Neuronal stem cell (in vitro differentiated cells): ENCODE measurements at regions not wholly inside any gene's neighbourhood (a gene's known extent, or its start where the extent isn't known, plus 50 kb on each side); places are given as distances from the start of the nearest gene placed in this dataset.

ENCODE experiments used
- DNase-seq: peaks from one replicate; pipeline ENCODE4 v3.0.0-alpha.2; 2013; ENCODE audit warnings: low spot score
- H2AFZ ChIP-seq: one replicate; pipeline ENCODE4 v1.6.1; 2013; ENCODE audit warnings: mild to moderate bottlenecking, low read length, inconsistent platforms
- H2AK5ac ChIP-seq: 2 replicates; pipeline ENCODE4 v1.6.1; 2013; ENCODE audit warnings: low read depth, mild to moderate bottlenecking, inconsistent platforms, low read length, moderate library complexity, mixed read lengths
- H2BK120ac ChIP-seq: 2 replicates; pipeline ENCODE4 v1.6.1; 2013; ENCODE audit warnings: low read depth, mild to moderate bottlenecking, inconsistent platforms, low read length, moderate library complexity, mixed read lengths
- H2BK12ac ChIP-seq: one replicate; pipeline ENCODE4 v1.6.1; 2013; ENCODE audit warnings: low read length, inconsistent platforms
- H2BK15ac ChIP-seq: 2 replicates; pipeline ENCODE4 v1.6.1; 2013; ENCODE audit warnings: mild to moderate bottlenecking, low read length, inconsistent platforms, mixed read lengths
- H2BK5ac ChIP-seq: one replicate; pipeline ENCODE4 v1.6.1; 2013; ENCODE audit warnings: inconsistent platforms, mild to moderate bottlenecking, low read length, moderate library complexity
- H3K14ac ChIP-seq: one replicate; pipeline ENCODE4 v1.6.1; 2013; ENCODE audit warnings: low read length, inconsistent platforms
- H3K18ac ChIP-seq: 2 replicates; pipeline ENCODE4 v1.6.1; 2013; ENCODE audit warnings: low read length, inconsistent platforms
- H3K23ac ChIP-seq: 2 replicates; pipeline ENCODE4 v1.6.1; 2013; ENCODE audit warnings: low read depth, mild to moderate bottlenecking, mixed read lengths, low read length, inconsistent platforms; ENCODE audit not compliant: poor library complexity
- H3K27ac ChIP-seq: replicated peaks from 3 replicates; pipeline ENCODE4 v1.5.1; 2013; ENCODE audit warnings: low read length, inconsistent platforms
- H3K27me3 ChIP-seq, 3 experiments: 2 replicates each; pipeline ENCODE4 v1.6.1; 2013; ENCODE audit warnings: low read length in 3 of 3, mild to moderate bottlenecking in 2 of 3, inconsistent platforms in 1 of 3, low read depth in 1 of 3, mixed read lengths in 1 of 3, moderate library complexity in 1 of 3; ENCODE audit not compliant: control insufficient read depth in 3 of 3, insufficient read depth in 3 of 3
- H3K36me3 ChIP-seq, 2 donors: replicated peaks in 1 of 2; 2 replicates each; pipeline ENCODE4 v1.6.1; 2013; ENCODE audit warnings: low read length in 2 of 2; ENCODE audit not compliant: control insufficient read depth in 2 of 2, insufficient read depth in 2 of 2
- H3K4ac ChIP-seq: 2 replicates; pipeline ENCODE4 v1.6.1; 2013; ENCODE audit warnings: inconsistent platforms, mild to moderate bottlenecking, low read length, moderate library complexity
- H3K4me1 ChIP-seq, 2 donors: 1 replicate in 1 of 2; 2 replicates in 1 of 2; pipeline ENCODE4 v1.6.1; 2013; ENCODE audit warnings: low read length in 2 of 2, low read depth in 1 of 2; ENCODE audit not compliant: control insufficient read depth in 2 of 2, insufficient read depth in 1 of 2
- H3K4me2 ChIP-seq: one replicate; pipeline ENCODE4 v1.6.1; 2013; ENCODE audit warnings: mild to moderate bottlenecking, low read length, inconsistent platforms; ENCODE audit not compliant: insufficient read depth, poor library complexity, severe bottlenecking
- H3K4me3 ChIP-seq, 2 donors: 2 replicates each; pipeline ENCODE4 v1.5.1; 2013; ENCODE audit warnings: low read length in 2 of 2, mild to moderate bottlenecking in 2 of 2, inconsistent platforms in 1 of 2, moderate library complexity in 1 of 2
- H3K79me1 ChIP-seq: one replicate; pipeline ENCODE4 v1.6.1; 2013; ENCODE audit warnings: low read depth, mild to moderate bottlenecking, inconsistent platforms, low read length, moderate library complexity
- H3K9ac ChIP-seq: one replicate; pipeline ENCODE4 v1.6.1; 2013; ENCODE audit warnings: mild to moderate bottlenecking, low read depth, low read length, inconsistent platforms; ENCODE audit not compliant: poor library complexity
- H3K9me3 ChIP-seq, 2 donors: replicated peaks in 1 of 2; 2 replicates each; pipeline versions ENCODE3 to v1.6.1; 2013; ENCODE audit warnings: low read length in 2 of 2, mild to moderate bottlenecking in 2 of 2, inconsistent platforms in 1 of 2, low read depth in 1 of 2, mixed read lengths in 1 of 2, moderate library complexity in 1 of 2; ENCODE audit not compliant: control insufficient read depth in 2 of 2, insufficient read depth in 1 of 2
- H4K8ac ChIP-seq: one replicate; pipeline ENCODE4 v1.6.1; 2013; ENCODE audit warnings: low read depth, mild to moderate bottlenecking, inconsistent platforms, low read length, moderate library complexity
- H4K91ac ChIP-seq: one replicate; pipeline ENCODE4 v1.6.1; 2013; ENCODE audit warnings: low read length, low read depth, mild to moderate bottlenecking, inconsistent platforms; ENCODE audit not compliant: poor library complexity
- WGBS, 2 donors: extraction: QIAGEN DNeasy Blood & Tissue Kit; methylation state at CpG; one replicate each; pipeline ENCODE4 v1.1.7; 2013; ENCODE audit warnings: missing lambda C conversion rate in 2 of 2, mixed read lengths in 1 of 2; ENCODE audit not compliant: insufficient read length in 2 of 2, insufficient replicate concordance in 1 of 2; ENCODE audit errors: extremely low coverage in 2 of 2; 5-methylcytosine and 5-hydroxymethylcytosine counted together

DNA sequence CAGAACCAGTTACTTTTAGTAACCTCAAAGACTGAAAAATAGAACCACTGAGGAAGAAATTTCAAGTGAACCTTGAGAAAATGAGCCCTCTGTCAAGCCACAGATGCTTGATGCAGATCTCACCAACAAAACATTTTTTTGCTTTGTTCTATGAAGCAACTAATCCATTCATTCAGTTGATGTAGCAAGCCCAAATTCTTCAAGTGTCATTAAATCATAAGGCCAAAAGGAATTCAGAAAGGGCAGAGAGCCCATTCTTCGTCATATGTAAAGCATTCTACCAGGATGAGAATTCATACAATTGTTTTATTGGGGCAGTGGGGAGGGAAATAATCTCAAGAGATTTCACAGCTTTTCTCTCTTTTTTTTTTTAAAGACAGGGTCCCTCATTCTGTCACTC, 218.0 kb upstream of the RGS6 start:
- H2BK120ac ChIP-seq, result no peak overlapping the region
- H3K4me3 ChIP-seq, result no peak overlapping the region
- H2BK12ac ChIP-seq, result no peak overlapping the region
- H3K27ac ChIP-seq, result no peak overlapping the region
- H3K18ac ChIP-seq, result no peak overlapping the region
- H3K27me3 ChIP-seq, result no peaks in the 10 kb centered on the region
- H3K4ac ChIP-seq, result no peak overlapping the region
- H2AFZ ChIP-seq, result no peak overlapping the region
- no peak overlapping the region for H3K23ac ChIP-seq
- no CpG with 5 or more reads among the region's 1 CpG for WGBS, 2 donors
- no peak overlapping the region for H3K14ac ChIP-seq
- no peaks in the 10 kb centered on the region for H3K79me1 ChIP-seq
- no peaks in the 10 kb centered on the region for H3K9me3 ChIP-seq
- H3K36me3 ChIP-seq, result peaks cover under 1 to 20% of the 10 kb centered on the region in 2 donors
- no peak for DNase-seq
- H2AK5ac ChIP-seq, result no peak overlapping the region
- H2BK15ac ChIP-seq, result no peak overlapping the region
- no peak overlapping the region for H4K91ac ChIP-seq
- H4K8ac ChIP-seq, result no peak overlapping the region
- H3K9ac ChIP-seq, result no peak overlapping the region
- H2BK5ac ChIP-seq, result no peak overlapping the region
- H3K4me2 ChIP-seq, result no peak overlapping the region
- H3K4me1 ChIP-seq, result peaks cover 8 to 12% of the 10 kb centered on the region in 2 donors

DNA sequence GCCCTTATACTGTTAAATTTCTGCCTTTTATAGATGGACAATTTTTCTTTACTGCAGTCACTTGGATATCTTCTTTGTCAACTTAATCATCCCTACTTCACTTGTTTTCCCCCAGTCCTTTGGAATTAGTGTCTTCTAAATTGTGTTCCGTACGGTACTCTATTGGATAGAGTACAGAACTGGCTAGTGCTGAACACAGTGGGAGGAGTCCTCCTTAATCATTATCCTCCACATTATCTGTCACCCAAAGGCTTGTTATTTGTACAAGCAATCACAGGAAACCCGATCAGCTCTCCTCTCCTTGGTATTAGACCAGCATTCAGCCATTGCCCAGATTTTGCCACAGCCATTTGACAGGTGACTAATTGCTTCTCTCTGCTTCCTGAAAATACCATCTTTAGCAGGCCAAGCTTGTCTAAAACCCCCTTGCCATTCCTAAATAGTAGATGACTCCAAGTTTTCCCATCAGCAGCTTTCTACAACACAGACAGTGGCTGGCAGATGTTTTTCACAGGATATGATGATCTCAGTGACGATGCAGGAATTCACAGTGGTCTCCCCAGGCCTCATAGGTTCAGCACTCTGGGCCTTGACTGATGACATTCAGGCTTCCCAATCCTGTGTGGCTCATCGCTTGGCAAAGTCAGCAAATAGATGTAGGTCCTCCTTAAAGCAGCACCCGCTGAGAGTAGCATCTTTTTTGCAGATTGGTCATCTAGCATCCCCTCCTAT, 216.0 kb upstream of the RGS6 start:
- Histone ChIP-seq H3K4me1 (peaks cover 8 to 10% of the 10 kb centered on the region in 2 donors), H3K14ac (no peak overlapping the region), H3K4me2 (no peak overlapping the region), H2BK15ac (no peak overlapping the region), H2AK5ac (no peak overlapping the region), H4K91ac (no peak overlapping the region), H3K79me1 (no peaks in the 10 kb centered on the region), H3K4ac (no peak overlapping the region), H3K9ac (no peak overlapping the region), H2BK120ac (no peak overlapping the region), H3K27ac (no peak overlapping the region), H2AFZ (no peak overlapping the region), H2BK5ac (no peak overlapping the region), H3K4me3 (no peak overlapping the region), H2BK12ac (no peak overlapping the region), H3K9me3 (no peaks in the 10 kb centered on the region), H3K27me3 (no peaks in the 10 kb centered on the region), H3K36me3 (peaks cover 0 to 6% of the 10 kb centered on the region in 2 donors), H3K18ac (no peak overlapping the region), H4K8ac (no peak overlapping the region), H3K23ac (no peak overlapping the region)
- no peak for DNase-seq
- no CpG with 5 or more reads among the region's 6 CpGs for WGBS, 2 donors

GRCh38 chr14:71720978-71721624, 211.1 kb upstream of the RGS6 start:
- Histone ChIP-seq H3K4me3 (no peak overlapping the region), H2AK5ac (no peak overlapping the region)

GRCh38 chr14:71721791-71722190, 210.4 kb upstream of the RGS6 start:
- no peak overlapping the region for H4K8ac ChIP-seq
- no peak overlapping the region for H3K4me2 ChIP-seq
- H3K4ac ChIP-seq, result no peak overlapping the region
- H3K4me3 ChIP-seq, result no peak overlapping the region
- no peak overlapping the region for H2BK5ac ChIP-seq
- H4K91ac ChIP-seq, result no peak overlapping the region
- H3K27me3 ChIP-seq, result no peaks in the 10 kb centered on the region
- H2BK12ac ChIP-seq, result no peak overlapping the region
- no peaks in the 10 kb centered on the region for H3K9me3 ChIP-seq
- DNase-seq, result no peak
- no peak overlapping the region for H3K23ac ChIP-seq
- no peak overlapping the region for H2BK15ac ChIP-seq
- no peaks in the 10 kb centered on the region for H3K79me1 ChIP-seq
- no peak overlapping the region for H3K14ac ChIP-seq
- no peak overlapping the region for H3K9ac ChIP-seq
- no peak overlapping the region for H2AK5ac ChIP-seq
- no peak overlapping the region for H2AFZ ChIP-seq
- peaks cover 12 to 29% of the 10 kb centered on the region in 2 donors for H3K36me3 ChIP-seq
- no peak overlapping the region for H3K27ac ChIP-seq
- peak overlapping the region; percentile 15 for H3K18ac ChIP-seq
- H3K4me1 ChIP-seq, result peaks cover 0 to 4% of the 10 kb centered on the region in 2 donors
- H2BK120ac ChIP-seq, result no peak overlapping the region
- WGBS, 2 donors, result no CpG with 5 or more reads among the region's 3 CpGs

More at GRCh38 chr14:71720978-71721624, 211.1 kb upstream of the RGS6 start:
- Histone ChIP-seq H4K91ac (no peak overlapping the region), H3K9me3 (no peaks in the 10 kb centered on the region), H3K23ac (no peak overlapping the region), H3K4ac (no peak overlapping the region), H2BK12ac (no peak overlapping the region), H2AFZ (no peak overlapping the region), H3K27me3 (no peaks in the 10 kb centered on the region), H2BK5ac (no peak overlapping the region), H2BK120ac (no peak overlapping the region), H3K4me1 (peaks cover 0 to 4% of the 10 kb centered on the region in 2 donors), H4K8ac (no peak overlapping the region), H3K79me1 (no peaks in the 10 kb centered on the region), H3K9ac (no peak overlapping the region), H3K4me2 (no peak overlapping the region), H3K27ac (no peak overlapping the region), H3K36me3 (peaks cover 12 to 34% of the 10 kb centered on the region in 2 donors), H2BK15ac (no peak overlapping the region), H3K18ac (no peak overlapping the region), H3K14ac (no peak overlapping the region)
- WGBS, 2 donors, result no CpG with 5 or more reads among the region's 9 CpGs
- DNase-seq, result peak; percentile 36
